ENCODE measurements at regions not wholly inside any gene's neighbourhood (a gene's known extent, or its start where the extent isn't known, plus 50 kb on each side); places are given as distances from the start of the nearest gene placed in this dataset.
"Not testable (repeated sequence)": the region's sequence is repeated elsewhere in the genome, so short reads cannot be mapped to it uniquely, and the experiment has no call there.

DNA sequence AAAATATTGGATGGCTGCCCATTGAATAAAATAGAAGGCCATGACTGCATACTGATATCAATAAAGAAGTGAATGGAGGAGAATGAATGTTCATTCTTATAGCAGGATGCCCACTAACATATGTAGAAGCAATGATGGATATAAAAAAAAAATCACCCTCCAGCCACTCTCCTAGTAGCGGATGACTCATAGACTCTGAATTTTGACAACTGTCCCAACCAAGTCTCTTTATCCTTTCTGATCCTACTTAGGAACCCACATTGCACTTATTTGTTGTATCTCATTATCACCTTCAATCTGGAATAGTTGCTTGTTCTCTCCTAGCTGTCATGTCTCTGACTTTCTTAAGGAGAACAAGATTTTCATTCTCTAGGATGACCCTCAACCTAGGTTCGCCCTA, 429.9 kb downstream of the HS3ST3B1 start:
- TF ChIP-seq GATA1 (IDR thresholded peaks at IDR 0.05; ENCODE audit: low read depth, low read length): no peak
- TF ChIP-seq POLR2A (IDR thresholded peaks at IDR 0.05; ENCODE audit: low read length): no peak
- DNase-seq: no peak

DNA sequence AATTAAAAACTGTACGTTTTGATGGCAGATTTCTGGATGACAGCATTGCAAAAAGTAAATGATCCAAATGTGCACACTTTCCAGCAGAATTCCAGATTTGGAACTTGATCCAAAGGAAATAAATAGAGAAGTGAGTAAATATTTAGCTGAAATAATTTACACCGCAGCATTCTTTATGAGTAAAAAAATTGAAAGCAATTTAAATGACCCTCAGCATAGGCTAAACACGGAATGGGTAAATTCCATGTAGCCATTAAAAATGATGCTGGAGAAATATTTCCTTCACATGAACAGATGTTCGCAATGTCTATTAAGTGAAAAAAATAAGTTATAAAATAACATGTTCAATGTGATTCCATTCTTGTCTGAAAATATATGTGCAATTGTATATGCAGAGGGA, 424.8 kb downstream of the HS3ST3B1 start:
- TF ChIP-seq GATA1 (IDR thresholded peaks at IDR 0.05; ENCODE audit: low read depth, low read length) (no peak), POLR2A (IDR thresholded peaks at IDR 0.05; ENCODE audit: low read length) (no peak)
- no peak for DNase-seq

DNA sequence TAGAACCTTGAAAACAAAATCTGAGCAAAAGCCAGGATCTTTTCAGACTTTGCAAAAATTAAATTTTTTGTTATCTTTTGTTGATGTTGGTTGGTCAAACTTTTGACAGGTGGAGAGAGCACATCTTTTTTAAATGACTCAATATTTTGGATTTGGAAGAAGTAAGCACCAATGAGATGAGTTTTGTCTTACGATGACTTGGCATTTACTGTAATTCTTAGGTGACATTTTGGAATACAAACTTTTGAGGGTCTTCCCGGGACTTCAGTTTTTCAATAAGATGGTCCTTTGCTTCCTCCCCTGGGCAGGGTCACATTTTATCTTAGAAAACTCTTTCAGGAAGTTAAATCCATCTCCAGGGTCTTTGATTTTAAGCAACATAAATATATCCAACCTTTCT, 423.9 kb downstream of the HS3ST3B1 start:
- TF ChIP-seq POLR2A (IDR thresholded peaks at IDR 0.05; ENCODE audit: low read length) (no peak), GATA1 (IDR thresholded peaks at IDR 0.05; ENCODE audit: low read depth, low read length) (no peak)
- no peak for DNase-seq

DNA sequence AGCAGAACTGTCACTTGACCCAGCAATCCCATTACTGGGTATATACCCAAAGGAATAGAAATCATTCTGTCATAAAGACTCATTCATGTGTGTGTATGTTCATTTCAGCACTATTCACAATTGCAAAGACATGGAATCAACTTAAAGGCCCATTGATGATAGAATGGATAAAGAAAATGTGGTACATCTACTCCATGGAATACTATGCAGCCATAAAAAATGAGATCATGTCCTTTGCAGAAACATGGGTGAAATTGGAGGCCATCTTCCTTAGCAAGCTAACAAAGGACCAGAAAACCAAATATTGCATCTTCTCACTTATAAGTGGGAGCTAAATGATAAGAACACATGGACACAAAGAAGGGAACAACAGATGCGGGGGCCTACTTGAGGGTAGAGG, 422.5 kb downstream of the HS3ST3B1 start:
- DNase-seq: not testable (repeated sequence)

DNA sequence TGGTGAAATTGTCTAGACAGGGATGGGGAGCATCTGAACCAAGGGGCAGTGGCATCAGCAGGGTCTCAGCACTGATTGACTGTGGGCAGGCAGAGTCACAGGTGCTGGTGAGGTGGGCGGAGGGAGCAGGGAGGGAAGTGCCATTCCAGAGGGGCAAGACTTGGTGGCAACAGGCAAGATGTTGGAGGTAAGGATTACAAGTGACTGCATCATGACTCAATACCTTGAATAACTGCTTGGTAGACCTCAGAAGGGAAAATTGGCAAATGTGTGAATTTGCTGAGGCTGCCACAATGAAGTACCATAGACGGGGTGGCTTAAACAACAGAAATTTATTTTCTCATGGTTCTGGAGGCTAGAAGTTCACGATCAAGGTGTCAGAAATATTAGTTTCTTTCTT, 419.1 kb downstream of the HS3ST3B1 start:
- no peak for DNase-seq
- TF ChIP-seq GATA1 (IDR thresholded peaks at IDR 0.05; ENCODE audit: low read depth, low read length) (no peak), POLR2A (IDR thresholded peaks at IDR 0.05; ENCODE audit: low read length) (no peak)

- TF ChIP-seq POLR2A (IDR thresholded peaks at IDR 0.05; ENCODE audit: low read length) (no peak), GATA1 (IDR thresholded peaks at IDR 0.05; ENCODE audit: low read depth, low read length) (no peak)
- no peak for DNase-seq
Measured at GRCh38 chr17:14717859-14718258, 417.0 kb downstream of the HS3ST3B1 start.

DNA sequence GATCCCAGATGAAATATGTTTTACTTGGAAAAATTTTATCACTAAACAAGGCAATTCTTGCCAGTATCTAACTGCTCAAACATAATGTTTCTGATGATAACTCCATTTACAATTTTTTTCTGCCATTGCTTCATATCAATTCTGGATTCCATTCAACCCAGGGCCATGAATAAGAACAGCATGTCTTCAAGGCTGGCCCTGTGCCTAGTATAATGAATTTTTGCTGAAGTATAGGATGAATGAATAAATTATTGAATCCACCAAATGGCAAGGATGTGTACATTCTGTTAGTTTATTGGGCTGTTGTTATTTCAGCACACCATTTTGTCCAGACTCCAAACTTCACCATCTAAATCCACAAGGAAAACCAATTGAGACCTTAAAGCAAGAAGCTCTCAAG, 414.7 kb downstream of the HS3ST3B1 start:
- no peak for DNase-seq
- TF ChIP-seq GATA1 (IDR thresholded peaks at IDR 0.05; ENCODE audit: low read depth, low read length) (no peak), POLR2A (IDR thresholded peaks at IDR 0.05; ENCODE audit: low read length) (no peak)

DNA sequence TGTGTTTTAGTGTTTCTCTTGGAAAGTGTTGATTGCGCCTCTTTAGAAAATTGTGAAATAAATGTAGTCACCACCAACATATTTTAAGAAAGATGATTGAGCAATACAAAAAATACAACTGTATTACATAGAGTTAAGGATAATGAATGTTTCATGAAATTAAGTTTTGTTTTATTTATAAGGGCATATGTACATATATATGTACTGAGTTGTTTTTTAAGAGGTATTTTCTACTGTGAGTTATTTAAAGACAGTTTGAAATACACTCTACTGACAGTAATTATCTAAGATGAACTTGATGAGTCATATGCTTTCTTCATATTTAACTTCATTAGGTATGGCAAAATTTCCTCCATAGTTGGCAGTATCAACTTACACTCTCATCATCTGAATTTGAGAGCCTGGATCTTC, 411.7 kb downstream of the HS3ST3B1 start:
- TF ChIP-seq POLR2A (IDR thresholded peaks at IDR 0.05; ENCODE audit: low read length) (no peak), GATA1 (IDR thresholded peaks at IDR 0.05; ENCODE audit: low read depth, low read length) (no peak)
- no peak for DNase-seq

DNA sequence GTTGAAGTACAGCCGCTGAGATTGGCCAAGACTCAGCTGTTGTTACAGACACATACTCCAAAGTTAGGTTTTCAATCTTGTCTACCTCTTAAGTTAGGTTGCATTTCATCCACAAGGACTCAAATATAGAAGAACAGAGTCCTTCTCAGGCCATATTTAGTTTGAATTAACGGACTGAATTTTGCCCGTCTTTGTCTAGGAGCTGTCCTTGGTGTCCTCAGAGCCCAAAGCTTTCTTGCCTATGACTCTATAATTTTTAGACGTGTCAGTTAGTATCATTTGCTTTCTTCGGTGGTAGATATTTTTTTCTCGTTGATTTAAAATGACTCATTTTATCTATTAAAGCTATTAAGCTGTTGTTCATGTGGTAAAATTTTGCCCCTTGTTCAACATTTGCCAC, 403.2 kb downstream of the HS3ST3B1 start:
- no peak for DNase-seq
- TF ChIP-seq POLR2A (IDR thresholded peaks at IDR 0.05; ENCODE audit: low read length) (no peak), GATA1 (IDR thresholded peaks at IDR 0.05; ENCODE audit: low read depth, low read length) (no peak)

DNA sequence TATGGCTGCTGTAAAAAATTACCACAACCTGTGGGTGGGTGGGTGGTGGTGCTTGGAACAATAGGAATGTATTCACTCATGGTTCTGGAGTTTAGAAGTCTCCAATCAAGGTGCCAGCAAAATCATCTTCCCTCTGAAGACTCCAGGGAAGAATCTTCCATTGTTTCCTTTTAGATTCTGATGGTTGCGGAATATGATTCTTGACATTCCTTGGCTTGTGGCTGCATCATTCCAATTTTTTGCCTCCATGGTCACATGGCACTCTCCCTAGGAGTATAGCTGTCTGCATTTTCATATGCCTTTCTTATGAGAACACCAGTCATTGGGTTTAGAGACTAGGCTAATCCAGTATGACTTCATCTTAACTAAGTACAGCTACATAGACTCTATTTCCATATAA, 401.0 kb downstream of the HS3ST3B1 start:
- DNase-seq: no peak
- TF ChIP-seq POLR2A (IDR thresholded peaks at IDR 0.05; ENCODE audit: low read length): no peak
- no peak for TF ChIP-seq GATA1 (IDR thresholded peaks at IDR 0.05; ENCODE audit: low read depth, low read length)

GRCh38 chr17:14699574-14700185, 398.8 kb downstream of the HS3ST3B1 start:
- DNase-seq: no peak
- no peak for TF ChIP-seq POLR2A (IDR thresholded peaks at IDR 0.05; ENCODE audit: low read length)
- no peak for TF ChIP-seq GATA1 (IDR thresholded peaks at IDR 0.05; ENCODE audit: low read depth, low read length)

DNA sequence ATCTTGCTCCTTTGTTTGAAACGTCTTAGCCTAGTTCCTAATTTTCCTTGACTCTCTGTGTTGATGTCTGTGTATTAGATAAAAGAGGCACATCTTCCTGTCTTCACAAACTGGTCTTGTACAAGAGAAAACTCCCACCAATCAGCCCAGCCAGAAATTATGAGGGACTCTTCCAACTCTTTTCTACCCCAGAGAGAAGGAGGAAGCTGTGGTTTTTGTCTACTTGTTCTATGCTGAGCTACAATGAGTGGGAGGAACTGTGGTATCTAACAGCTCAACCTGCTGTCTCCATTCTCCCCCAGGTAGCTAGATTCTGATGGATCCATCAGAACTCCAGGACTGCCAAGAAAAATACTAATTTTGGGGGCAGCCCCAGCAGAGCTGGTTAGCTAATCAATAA, 392.5 kb downstream of the HS3ST3B1 start:
- no peak for DNase-seq
- TF ChIP-seq POLR2A (IDR thresholded peaks at IDR 0.05; ENCODE audit: low read length): no peak
- TF ChIP-seq GATA1 (IDR thresholded peaks at IDR 0.05; ENCODE audit: low read depth, low read length): no peak

- DNase-seq: no peak
- TF ChIP-seq GATA1 (IDR thresholded peaks at IDR 0.05; ENCODE audit: low read depth, low read length) (no peak), POLR2A (IDR thresholded peaks at IDR 0.05; ENCODE audit: low read length) (no peak)
Measured at GRCh38 chr17:14690704-14691103, 389.8 kb downstream of the HS3ST3B1 start.

- DNase-seq: no peak
- TF ChIP-seq POLR2A (IDR thresholded peaks at IDR 0.05; ENCODE audit: low read length): no peak
- TF ChIP-seq GATA1 (IDR thresholded peaks at IDR 0.05; ENCODE audit: low read depth, low read length): no peak
Measured at GRCh38 chr17:14688134-14688533, 387.3 kb downstream of the HS3ST3B1 start.

DNA sequence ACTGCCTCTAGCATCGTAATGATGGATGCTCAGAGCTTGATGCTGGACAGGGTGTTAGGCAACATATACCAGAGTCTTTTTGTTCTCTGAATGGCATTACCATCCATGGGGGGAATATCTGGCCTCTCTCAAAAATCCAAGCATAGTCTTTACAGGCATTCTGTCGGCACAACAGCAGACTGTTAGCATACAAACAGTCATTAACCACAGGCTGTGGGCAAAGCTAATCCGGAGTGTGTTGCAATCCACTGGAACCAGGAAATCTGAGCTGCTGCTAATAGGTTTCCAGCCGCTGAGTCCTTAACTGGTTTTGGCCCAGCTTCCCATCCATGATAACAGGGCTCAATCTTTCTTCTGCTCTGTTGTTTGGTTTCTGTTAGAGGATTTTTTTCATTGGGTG, 371.9 kb downstream of the HS3ST3B1 start:
- no peak for TF ChIP-seq POLR2A (IDR thresholded peaks at IDR 0.05; ENCODE audit: low read length)
- no peak for TF ChIP-seq GATA1 (IDR thresholded peaks at IDR 0.05; ENCODE audit: low read depth, low read length)
- no peak for DNase-seq

DNA sequence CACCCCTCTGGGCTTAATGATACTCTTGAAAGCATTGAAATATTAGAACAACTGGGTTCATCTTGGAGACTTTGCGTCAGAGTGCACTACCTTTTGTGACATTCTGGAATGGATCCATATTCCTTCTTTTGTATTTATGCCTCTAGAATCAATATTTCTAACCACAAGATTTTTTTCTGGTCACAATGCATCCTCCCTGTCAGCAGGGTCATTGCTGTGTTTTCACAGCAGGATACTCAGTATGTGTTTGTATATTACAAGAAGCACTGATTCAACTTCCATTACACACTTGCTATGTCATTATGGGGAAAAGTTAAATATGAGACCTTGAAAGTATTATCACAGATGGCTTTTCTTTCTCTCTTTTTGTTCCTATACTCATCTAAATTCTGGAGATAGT, 370.0 kb downstream of the HS3ST3B1 start:
- no peak for TF ChIP-seq GATA1 (IDR thresholded peaks at IDR 0.05; ENCODE audit: low read depth, low read length)
- no peak for TF ChIP-seq POLR2A (IDR thresholded peaks at IDR 0.05; ENCODE audit: low read length)
- DNase-seq: no peak
